Gastrocnemius medialis (tissue), 4 donors: ENCODE measurements at regions not wholly inside any gene's neighbourhood (a gene's known extent, or its start where the extent isn't known, plus 50 kb on each side); places are given as distances from the start of the nearest gene placed in this dataset.

ENCODE experiments used
- POLR2A ChIP-seq, 2 donors: fragments of 450-650 bp; IDR thresholded peaks; one replicate each; pipeline ENCODE4 v1.6.1; 2017; ENCODE audit warnings: antibody characterized with exemption in 2 of 2, mild to moderate bottlenecking in 2 of 2, moderate library complexity in 2 of 2
- TF ChIP-seq, protein P1 (sequence below), 5 experiments: fragments of 450-650 bp in 3 of 5; fragments of 200-600 bp in 2 of 5; sonication (generic) in 2 of 5; IDR thresholded peaks in 4 of 5; conservative IDR thresholded peaks in 1 of 5; 1 replicate in 4 of 5; 2 replicates in 1 of 5; pipeline ENCODE4 v1.5.1; 2016 to 2019; ENCODE audit warnings: antibody characterized with exemption in 5 of 5, mild to moderate bottlenecking in 3 of 5, moderate library complexity in 3 of 5

DNA sequence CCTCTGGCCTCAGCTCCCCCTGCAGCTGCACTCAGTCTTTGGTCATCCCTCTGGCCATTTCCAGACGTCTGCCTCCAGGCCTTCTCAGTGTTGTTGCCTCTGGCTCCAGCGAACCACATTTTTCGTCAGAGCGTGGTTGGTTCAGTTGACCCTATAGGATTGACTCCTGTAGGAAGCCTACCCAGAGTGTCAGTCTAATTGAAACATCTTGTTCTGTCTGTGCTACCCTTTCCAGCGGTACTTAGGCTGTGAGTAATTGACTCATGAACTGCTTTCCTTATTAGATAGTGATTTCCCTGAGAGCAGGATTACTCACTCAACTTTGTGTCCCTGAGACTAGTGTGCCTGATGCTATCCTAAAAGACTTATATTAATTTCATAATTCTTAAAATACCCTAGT, 373.2 kb downstream of the ATP23 start:
- TF ChIP-seq POLR2A (IDR thresholded peaks at IDR 0.05) = no peak
- TF ChIP-seq, protein P1, sequence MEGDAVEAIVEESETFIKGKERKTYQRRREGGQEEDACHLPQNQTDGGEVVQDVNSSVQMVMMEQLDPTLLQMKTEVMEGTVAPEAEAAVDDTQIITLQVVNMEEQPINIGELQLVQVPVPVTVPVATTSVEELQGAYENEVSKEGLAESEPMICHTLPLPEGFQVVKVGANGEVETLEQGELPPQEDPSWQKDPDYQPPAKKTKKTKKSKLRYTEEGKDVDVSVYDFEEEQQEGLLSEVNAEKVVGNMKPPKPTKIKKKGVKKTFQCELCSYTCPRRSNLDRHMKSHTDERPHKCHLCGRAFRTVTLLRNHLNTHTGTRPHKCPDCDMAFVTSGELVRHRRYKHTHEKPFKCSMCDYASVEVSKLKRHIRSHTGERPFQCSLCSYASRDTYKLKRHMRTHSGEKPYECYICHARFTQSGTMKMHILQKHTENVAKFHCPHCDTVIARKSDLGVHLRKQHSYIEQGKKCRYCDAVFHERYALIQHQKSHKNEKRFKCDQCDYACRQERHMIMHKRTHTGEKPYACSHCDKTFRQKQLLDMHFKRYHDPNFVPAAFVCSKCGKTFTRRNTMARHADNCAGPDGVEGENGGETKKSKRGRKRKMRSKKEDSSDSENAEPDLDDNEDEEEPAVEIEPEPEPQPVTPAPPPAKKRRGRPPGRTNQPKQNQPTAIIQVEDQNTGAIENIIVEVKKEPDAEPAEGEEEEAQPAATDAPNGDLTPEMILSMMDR (IDR thresholded peaks at IDR 0.05 in 4 of 5, conservative IDR thresholded peaks at IDR 0.05 in 1 of 5) = no peak
